Breast epithelium (tissue), 4 donors: ENCODE measurements at regions not wholly inside any gene's neighbourhood (a gene's known extent, or its start where the extent isn't known, plus 50 kb on each side); places are given as distances from the start of the nearest gene placed in this dataset.

Experiments used
- DNase-seq, 2 donors: peaks; one replicate each; pipeline ENCODE4 v3.0.0-alpha.2; 2019; ENCODE audit warnings: low spot score in 2 of 2
- H3K27ac ChIP-seq, 2 donors: fragments of 200-600 bp; sonication (generic) in 1 of 2; one replicate each; pipeline ENCODE4 v1.5.1; 2016 to 2019; ENCODE audit warnings: mild to moderate bottlenecking in 1 of 2
- H3K27me3 ChIP-seq, 2 donors: fragments of 200-600 bp; sonication (generic) in 1 of 2; one replicate each; pipeline versions ENCODE4 v1.5.1 to v1.6.0; 2017 to 2019; ENCODE audit warnings: control low read depth in 1 of 2, mild to moderate bottlenecking in 1 of 2
- H3K36me3 ChIP-seq: fragments of 200-600 bp; one replicate; pipeline ENCODE4 v1.5.1; 2019
- H3K4me1 ChIP-seq, 2 donors: fragments of 200-600 bp; sonication (generic); one replicate each; pipeline ENCODE4 v1.5.1; 2016 to 2019; ENCODE audit warnings: control low read depth in 1 of 2
- H3K4me3 ChIP-seq, 3 donors: fragments of 200-600 bp; sonication (generic); 1 replicate in 2 of 3; 2 replicates in 1 of 3; pipeline ENCODE4 v1.5.1; 2016 to 2019; ENCODE audit warnings: mild to moderate bottlenecking in 3 of 3, moderate library complexity in 2 of 3
- H3K9me3 ChIP-seq, 2 donors: fragments of 200-600 bp; sonication (generic) in 1 of 2; one replicate each; pipeline ENCODE4 v1.5.1; 2016 to 2019; ENCODE audit warnings: control low read depth in 1 of 2
- POLR2A ChIP-seq: fragments of 450-650 bp; IDR thresholded peaks from one replicate; pipeline ENCODE4 v1.6.1; 2016; ENCODE audit warnings: antibody characterized with exemption, mild to moderate bottlenecking, moderate library complexity
- POLR2AphosphoS5 ChIP-seq, 3 donors: sonication (generic); formaldehyde crosslinking; IDR thresholded peaks; one replicate each; pipeline ENCODE4 v1.6.1; 2017; ENCODE audit warnings: antibody characterized with exemption in 3 of 3
- intact Hi-C: fragments of 100-400 bp; cut with DNase I; formaldehyde crosslinking; loops from one replicate; pipeline ENCODE4 v1.15.1; 2023; ENCODE audit warnings: low total_unique reads
- TF ChIP-seq, protein P1 (sequence below), 3 donors: fragments of 450-650 bp; IDR thresholded peaks; one replicate each; pipeline ENCODE4 v1.5.1; 2016 to 2017; ENCODE audit warnings: antibody characterized with exemption in 3 of 3, mild to moderate bottlenecking in 3 of 3, moderate library complexity in 3 of 3

DNA sequence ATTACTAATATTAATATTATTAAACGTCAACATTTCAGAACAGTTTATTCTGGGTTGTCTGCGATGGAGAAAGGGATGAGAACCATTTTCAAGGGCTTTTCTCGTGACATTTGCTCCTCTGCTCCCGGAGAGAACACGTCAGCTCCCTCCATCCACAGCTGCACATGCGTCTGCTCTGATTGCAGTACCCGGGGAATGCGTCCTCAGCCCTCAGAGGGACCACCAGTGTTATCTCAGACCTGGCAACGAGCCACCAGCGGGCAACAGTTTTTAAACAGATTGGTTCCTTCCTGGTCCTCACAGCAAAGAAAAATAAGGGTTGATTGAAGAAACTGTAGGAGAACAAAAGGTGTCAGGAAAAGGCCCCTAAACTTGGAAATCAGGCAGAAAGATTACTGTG is 202.2 kb upstream of the ADAMTS9 start:
- Histone ChIP-seq H3K27me3 (no peaks in the 10 kb centered on the region), H3K4me1 (no peaks in the 10 kb centered on the region), H3K27ac (peak overlapping the region in 1 of 2 donors; percentile 5), H3K4me3 (no peak overlapping the region), H3K36me3 (no peaks in the 10 kb centered on the region), H3K9me3 (no peaks in the 10 kb centered on the region)
- TF ChIP-seq, protein P1, sequence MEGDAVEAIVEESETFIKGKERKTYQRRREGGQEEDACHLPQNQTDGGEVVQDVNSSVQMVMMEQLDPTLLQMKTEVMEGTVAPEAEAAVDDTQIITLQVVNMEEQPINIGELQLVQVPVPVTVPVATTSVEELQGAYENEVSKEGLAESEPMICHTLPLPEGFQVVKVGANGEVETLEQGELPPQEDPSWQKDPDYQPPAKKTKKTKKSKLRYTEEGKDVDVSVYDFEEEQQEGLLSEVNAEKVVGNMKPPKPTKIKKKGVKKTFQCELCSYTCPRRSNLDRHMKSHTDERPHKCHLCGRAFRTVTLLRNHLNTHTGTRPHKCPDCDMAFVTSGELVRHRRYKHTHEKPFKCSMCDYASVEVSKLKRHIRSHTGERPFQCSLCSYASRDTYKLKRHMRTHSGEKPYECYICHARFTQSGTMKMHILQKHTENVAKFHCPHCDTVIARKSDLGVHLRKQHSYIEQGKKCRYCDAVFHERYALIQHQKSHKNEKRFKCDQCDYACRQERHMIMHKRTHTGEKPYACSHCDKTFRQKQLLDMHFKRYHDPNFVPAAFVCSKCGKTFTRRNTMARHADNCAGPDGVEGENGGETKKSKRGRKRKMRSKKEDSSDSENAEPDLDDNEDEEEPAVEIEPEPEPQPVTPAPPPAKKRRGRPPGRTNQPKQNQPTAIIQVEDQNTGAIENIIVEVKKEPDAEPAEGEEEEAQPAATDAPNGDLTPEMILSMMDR (IDR thresholded peaks at IDR 0.05), result no peak
- TF ChIP-seq POLR2A (no peak), POLR2AphosphoS5 (IDR thresholded peaks at IDR 0.05) (no peak)
- DNase-seq, result no peak
- intact Hi-C loops, result no loop called here

DNA sequence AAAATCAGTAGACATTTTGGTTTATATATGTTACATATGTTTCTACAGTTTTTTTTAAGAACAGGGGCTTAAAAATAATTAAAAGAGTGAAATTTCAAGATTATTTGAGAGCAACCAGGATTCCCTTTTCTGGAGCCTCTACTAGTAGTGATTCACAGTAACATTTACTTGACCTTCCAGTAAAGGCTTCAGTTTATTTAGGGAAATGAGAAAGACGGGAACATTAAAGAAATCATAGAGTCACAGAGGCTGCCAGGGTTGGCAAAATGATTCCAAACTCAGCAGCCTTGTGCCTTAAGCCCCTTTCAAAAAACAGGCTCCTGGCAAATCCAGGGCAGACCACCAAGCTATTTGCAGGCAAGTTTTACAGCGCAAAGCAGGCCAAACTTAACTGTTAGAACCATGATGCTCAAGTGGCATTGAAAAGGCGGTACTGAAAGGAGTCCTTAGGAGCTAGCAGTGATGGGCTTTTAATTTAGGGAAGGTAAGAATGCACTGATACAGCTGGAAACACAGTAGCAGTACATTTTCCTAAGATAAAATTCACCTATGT is 201.1 kb upstream of the ADAMTS9 start:
- intact Hi-C loops, result no loop called here
- Histone ChIP-seq H3K4me3 (no peak overlapping the region), H3K9me3 (no peaks in the 10 kb centered on the region), H3K27me3 (no peaks in the 10 kb centered on the region), H3K4me1 (no peaks in the 10 kb centered on the region), H3K36me3 (no peaks in the 10 kb centered on the region), H3K27ac (no peak overlapping the region)
- TF ChIP-seq POLR2A (no peak), POLR2AphosphoS5 (IDR thresholded peaks at IDR 0.05) (no peak)
- TF ChIP-seq, protein P1 (IDR thresholded peaks at IDR 0.05), result no peak
- no peak for DNase-seq

DNA sequence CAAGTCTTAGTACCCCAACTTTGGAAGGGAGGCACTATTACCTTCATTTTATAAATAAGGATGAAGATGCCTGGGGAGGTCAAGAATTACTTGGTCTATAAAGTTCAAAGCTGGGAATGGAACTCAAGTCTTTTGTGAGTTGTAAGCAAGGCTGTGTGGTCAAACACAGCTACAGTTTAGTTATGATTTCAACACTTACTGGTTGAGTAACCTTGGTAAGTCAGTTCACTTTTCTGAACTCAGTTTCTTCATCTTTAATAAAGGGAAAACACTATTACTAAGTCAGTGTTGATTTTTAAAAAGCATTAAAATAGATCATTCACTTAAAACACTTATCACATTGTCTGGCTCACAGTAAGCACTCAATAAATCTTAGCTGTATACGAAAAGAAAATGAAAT is 200.4 kb upstream of the ADAMTS9 start:
- Histone ChIP-seq H3K27ac (no peak overlapping the region), H3K9me3 (no peaks in the 10 kb centered on the region), H3K36me3 (no peaks in the 10 kb centered on the region), H3K4me3 (no peak overlapping the region), H3K4me1 (no peaks in the 10 kb centered on the region), H3K27me3 (no peaks in the 10 kb centered on the region)
- TF ChIP-seq POLR2A (no peak), POLR2AphosphoS5 (IDR thresholded peaks at IDR 0.05) (no peak)
- TF ChIP-seq, protein P1 (IDR thresholded peaks at IDR 0.05), result no peak
- intact Hi-C loops, result no loop called here
- DNase-seq, result no peak

DNA sequence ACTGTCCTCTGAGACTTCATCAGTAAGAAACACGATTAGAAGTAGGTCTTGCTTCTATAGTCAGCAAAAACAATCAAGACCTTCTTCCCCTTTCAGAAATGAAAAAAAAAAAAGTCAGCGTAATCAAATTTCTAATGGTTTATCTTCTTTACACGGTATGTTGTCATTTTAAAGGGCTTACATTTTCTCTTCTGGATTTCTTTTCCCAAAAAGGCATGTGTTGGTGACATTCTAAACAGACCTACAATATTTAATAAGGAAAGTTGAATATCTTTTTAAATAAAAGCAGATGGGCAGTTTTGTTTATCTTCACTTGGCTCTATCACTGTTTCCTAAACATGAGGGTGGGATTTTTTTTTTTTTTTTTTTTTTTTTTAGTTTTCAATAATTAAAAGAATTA is 197.3 kb upstream of the ADAMTS9 start:
- no peak for DNase-seq
- H3K4me1 ChIP-seq, result no peaks in the 10 kb centered on the region
- intact Hi-C loops, result no loop called here
- no peaks in the 10 kb centered on the region for H3K9me3 ChIP-seq
- no peaks in the 10 kb centered on the region for H3K27me3 ChIP-seq
- no peak overlapping the region for H3K27ac ChIP-seq
- no peaks in the 10 kb centered on the region for H3K36me3 ChIP-seq
- H3K4me3 ChIP-seq, result no peak overlapping the region
- TF ChIP-seq POLR2A, result no peak
- TF ChIP-seq, protein P1 (IDR thresholded peaks at IDR 0.05), result no peak
- no peak for TF ChIP-seq POLR2AphosphoS5 (IDR thresholded peaks at IDR 0.05)

DNA sequence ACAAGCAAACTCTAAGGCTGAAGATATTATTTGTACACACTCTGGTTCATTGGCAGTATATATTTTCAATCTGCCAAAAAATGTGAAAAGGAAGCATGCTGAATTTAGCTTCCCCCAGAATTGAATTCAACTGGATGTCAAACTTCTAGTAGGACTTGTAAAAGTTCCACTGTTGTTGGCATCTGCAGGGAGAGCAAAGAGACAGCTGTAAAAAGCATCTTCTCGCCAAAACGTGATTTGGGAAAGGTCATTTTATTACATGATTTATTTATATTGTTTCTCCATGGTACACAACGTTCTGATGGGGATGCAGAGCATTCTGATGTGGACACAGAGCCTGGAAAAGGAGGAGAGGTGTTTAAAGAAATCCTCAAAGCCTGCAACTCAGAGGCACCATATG is 196.7 kb upstream of the ADAMTS9 start:
- TF ChIP-seq, protein P1 (IDR thresholded peaks at IDR 0.05), result no peak
- TF ChIP-seq POLR2A, result no peak
- TF ChIP-seq POLR2AphosphoS5 (IDR thresholded peaks at IDR 0.05), result no peak
- H3K36me3 ChIP-seq, result no peaks in the 10 kb centered on the region
- no peak overlapping the region for H3K27ac ChIP-seq
- no peaks in the 10 kb centered on the region for H3K27me3 ChIP-seq
- no peaks in the 10 kb centered on the region for H3K4me1 ChIP-seq
- no peak overlapping the region for H3K4me3 ChIP-seq
- DNase-seq, result no peak
- intact Hi-C loops, result no loop called here
- no peaks in the 10 kb centered on the region for H3K9me3 ChIP-seq
